HS-27A (cell line): ENCODE measurements at regions not wholly inside any gene's neighbourhood (a gene's known extent, or its start where the extent isn't known, plus 50 kb on each side); places are given as distances from the start of the nearest gene placed in this dataset.

ENCODE experiments used
- DNase-seq: peaks from one replicate; pipeline ENCODE4 v3.0.0-alpha.2; 2012; ENCODE audit warnings: low read depth, missing footprints

DNA sequence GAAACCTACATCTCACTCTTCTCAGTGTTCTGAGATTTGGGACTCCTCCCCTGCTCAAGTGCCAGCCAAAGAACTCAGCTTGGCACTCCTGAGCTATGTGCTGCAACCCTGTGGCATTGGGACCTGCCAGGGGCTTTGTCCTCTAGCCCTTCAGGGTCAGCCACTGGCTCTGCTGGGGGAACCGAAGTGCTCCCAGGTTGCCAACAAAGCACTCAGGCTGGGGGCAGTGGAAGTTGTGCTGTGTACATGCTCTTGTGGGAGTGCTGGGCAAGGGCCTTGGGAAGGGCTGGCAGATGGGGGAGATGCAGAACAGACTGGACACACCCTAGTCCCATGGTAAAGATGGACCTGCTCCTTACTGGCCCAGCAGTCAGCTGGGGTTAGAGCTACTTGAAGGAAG, 498.6 kb downstream of the CAAP1 start:
- no peak for DNase-seq

DNA sequence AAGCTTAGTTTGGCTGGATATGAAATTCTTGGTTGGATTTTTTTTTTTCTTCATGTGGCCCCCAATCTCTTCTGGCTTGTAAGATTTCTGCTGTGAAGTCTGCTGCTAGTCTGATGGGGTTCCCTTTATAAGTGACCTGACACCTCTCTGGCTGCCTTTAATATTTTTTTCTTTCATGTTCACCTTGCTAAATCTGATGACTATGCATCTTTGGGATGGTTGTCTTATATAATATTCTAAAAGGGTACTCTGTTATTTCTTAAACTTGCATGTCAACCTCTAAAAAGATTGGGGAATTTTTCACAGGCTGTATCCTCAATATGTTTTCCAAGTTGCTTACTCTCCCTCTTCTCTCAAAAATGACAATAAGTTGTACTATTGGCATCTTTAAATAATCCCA, 500.0 kb downstream of the CAAP1 start:
- no peak for DNase-seq

DNA sequence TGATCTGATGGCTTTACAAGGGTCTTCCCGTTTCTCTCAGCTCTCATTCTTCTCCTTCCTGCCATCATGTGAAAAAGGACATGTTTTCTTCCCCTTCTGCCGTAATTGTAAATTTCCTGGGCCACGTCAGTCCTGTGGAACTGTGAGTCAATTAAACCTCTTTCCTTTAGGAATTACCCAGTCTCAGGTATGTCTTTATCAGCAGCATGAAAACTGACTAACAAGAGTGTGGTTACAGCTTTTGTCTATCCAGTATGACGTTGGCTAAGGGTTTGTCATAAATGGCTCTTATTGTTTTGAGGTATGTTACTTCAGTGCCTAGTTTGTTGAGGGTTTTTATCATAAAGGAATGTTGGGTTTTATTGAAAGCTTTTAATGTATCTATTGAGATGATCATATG, 501.6 kb downstream of the CAAP1 start:
- DNase-seq = no peak

DNA sequence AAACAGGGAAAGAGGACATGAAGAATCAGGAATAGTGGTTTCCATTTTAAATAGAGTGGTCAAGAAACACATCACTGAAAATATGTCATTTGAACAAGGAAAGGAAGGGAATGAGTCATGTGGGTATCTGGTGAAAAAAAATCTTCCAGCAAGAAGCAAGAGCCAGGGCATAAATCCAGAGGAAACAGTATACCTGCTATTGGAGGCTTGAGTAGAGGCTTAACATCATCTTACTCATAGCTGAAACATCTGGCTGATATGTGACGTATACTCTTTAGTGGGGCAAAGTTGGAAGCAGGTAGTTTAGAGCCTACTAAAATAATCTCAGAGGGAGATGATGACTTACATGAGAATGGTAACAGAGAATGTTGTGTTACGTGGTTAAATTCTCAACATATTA, 517.2 kb downstream of the CAAP1 start:
- DNase-seq = peak; percentile 9

- DNase-seq = no peak
Measured at GRCh38 chr9:26373616-26374015, 519.0 kb downstream of the CAAP1 start.

DNA sequence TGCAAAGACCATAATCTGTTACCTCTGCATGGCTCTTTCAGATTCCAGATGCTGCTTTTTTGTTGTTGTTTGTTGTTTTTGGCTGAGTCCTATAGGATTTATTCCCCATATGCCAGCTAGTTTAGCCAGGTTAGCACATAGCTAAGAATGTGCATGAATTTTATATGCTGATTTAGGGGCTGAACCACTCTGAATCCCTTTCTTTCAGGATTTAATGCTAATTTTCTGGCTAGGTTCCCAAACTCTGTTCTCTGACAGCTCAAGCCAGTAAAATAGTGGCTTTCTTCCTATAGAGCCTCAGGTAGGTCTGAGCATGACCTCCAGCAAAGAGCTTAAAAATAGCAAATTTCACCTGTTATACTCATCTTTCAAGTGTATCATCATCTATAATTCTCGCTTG, 521.4 kb downstream of the CAAP1 start:
- DNase-seq = no peak

GRCh38 chr9:26369093-26369492, 523.5 kb downstream of the CAAP1 start:
- DNase-seq = no peak

GRCh38 chr9:26368241-26368640, 524.4 kb downstream of the CAAP1 start:
- DNase-seq = no peak

DNA sequence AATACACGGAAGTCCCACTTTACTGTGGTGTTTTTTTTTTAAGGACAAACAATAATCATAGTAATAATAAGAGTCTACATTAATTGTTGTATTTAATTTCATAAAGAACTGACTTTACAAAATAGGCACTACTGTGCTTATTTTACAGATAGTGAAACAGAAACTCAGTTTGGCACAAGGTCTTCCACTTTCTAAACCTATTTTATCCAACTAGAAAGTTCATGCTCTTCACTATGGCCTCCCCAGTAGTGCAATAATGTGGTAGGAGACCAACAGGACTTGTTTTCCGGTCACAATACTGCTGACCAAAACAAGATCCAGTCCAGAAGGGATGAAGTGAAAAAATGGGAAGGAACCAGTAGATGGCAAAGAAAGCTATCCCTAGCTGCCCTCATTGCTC, 531.6 kb downstream of the CAAP1 start:
- DNase-seq = no peak

GRCh38 chr9:26358836-26359235, 533.8 kb downstream of the CAAP1 start:
- no peak for DNase-seq

DNA sequence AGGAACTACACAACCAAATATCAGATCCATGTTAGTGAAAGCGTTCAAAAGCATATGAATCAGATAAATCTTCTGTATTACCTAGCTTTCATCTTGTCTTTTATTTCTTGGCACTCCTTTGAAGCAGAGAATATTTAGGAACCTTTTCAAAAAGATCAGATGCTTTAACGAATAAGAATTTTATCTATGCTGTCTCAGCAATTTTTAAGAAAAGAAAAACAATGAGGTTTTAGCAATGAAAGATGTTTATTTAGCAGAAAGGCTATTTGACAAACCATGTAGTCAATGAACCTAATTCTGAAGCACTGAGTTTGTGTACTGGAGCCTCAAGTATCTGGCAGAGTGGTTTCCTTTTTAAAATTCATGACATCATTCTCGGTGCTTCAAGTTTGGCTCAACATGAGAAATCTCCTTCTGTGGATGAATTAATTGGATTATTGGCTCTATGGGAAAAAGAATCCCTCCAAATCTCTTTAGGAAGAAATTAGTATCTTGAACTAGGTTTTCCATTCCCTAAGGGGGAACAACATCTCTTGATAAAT, 534.7 kb downstream of the CAAP1 start:
- no peak for DNase-seq

DNA sequence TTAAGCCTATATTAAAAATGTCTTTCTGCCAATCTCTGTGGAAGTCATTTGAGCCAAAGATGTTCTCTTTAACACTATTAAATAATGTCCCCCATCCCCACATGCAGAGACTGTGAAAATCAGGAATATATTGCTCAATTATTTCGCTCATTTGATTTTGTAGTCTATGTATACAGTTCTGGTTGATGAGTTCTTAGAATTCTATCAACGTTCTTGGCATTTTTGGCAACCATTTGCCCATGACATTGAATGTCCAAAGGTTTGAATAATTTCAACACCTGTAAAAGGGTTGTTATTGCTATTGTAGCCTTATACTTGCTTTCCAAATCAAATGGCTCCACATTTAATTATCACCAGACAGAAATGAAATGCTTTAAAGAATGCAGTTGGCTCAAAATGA, 536.1 kb downstream of the CAAP1 start:
- no peak for DNase-seq

- no peak for DNase-seq
Measured at GRCh38 chr9:26346942-26347477, 545.6 kb downstream of the CAAP1 start.

- no peak for DNase-seq
Measured at GRCh38 chr9:26341545-26341944, 551.1 kb downstream of the CAAP1 start.

GRCh38 chr9:26339796-26340195, 552.8 kb downstream of the CAAP1 start:
- no peak for DNase-seq

GRCh38 chr9:26335116-26335515, 557.5 kb downstream of the CAAP1 start:
- DNase-seq = no peak

- no peak for DNase-seq
Measured at GRCh38 chr9:26334706-26335105, 557.9 kb downstream of the CAAP1 start.

DNA sequence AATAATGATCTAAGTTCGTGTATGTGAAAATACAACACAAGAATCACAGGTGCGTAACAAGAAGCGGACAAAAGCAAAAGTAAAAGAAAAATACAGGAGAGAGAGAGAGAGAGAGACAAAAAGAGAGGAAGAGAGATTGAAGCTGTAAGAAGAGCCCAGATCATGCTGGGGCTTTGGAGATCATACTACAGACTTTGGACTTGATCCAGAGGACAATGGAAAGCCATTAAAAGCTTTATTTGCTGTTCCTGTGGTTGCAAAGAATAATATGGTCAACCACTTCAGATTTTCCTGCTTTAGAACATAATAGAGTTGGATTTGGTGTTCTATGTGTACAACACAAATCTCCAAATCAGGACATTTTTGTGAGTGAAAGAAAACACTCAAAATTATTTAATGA, 561.4 kb downstream of the CAAP1 start:
- no peak for DNase-seq

- DNase-seq = no peak
Measured at GRCh38 chr9:26329974-26330373, 562.6 kb downstream of the CAAP1 start.

DNA sequence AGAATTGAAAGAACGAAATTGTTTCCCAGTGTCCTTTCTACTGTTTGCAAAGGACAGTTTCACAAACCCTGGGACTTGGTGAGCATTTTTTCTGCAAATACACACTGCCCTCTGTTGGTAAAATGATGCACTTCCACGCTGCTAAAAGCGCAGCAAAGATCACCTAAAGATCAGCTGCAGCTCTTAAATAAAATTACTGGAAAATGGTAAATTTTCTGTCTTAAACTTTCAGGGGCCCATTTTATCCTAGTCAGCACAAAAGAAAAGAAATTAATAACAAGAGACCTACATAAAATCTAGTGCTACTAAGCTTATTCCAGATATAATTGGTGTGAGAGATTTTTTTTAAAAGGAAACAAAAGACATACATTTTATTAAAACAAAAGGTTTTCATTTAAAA, 566.0 kb downstream of the CAAP1 start:
- peak; percentile 46 for DNase-seq

DNA sequence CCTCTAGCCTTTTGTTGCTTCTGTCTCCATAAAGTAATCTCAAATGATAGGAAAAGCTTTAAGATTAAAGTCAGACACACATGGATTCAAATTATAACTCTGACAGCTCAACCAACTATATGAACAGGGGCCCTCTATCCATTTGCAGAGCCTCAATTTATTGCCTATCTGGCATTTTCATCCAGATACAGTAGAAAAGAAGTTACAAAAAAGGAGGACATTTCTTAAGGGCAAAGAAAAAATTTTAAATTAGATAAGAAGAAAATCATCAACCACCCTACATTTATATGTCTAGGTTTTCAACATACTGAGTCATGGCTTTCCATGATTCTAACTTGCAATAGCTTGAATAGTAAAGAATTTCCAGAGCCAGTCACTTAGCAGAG, 567.2 kb downstream of the CAAP1 start:
- no peak for DNase-seq

DNA sequence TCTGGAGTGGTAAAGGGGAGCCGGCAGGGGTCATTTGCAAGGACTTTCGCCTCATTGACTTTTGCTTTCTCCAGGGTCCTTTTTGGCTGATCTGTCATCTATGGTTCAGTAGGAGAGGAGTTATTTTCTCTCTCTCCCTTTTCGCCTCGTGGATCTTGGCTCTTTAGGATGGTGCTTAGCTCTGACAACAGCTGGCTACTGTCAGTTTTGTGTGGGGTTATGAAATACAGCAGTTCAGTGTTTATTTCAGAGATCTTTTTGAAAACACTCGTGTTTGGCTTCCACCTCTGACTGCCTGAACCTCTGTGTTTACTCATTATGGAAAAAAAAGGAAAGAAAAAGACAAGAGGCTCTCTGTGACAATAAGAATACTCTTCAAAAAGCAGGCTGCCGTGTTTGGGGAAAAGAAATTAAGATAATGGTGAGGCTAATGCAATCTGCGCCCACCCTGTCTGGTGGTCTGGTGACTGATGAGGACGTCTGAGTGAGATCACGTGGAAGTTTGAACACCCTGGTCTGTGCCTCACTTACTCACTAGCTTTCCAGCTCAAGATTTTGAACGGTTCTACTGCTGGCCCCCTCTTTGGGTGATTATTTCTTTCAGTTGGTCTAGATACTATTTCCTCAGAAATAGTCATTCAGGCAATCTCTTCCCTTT, 567.7 kb downstream of the CAAP1 start:
- DNase-seq = no peak

DNA sequence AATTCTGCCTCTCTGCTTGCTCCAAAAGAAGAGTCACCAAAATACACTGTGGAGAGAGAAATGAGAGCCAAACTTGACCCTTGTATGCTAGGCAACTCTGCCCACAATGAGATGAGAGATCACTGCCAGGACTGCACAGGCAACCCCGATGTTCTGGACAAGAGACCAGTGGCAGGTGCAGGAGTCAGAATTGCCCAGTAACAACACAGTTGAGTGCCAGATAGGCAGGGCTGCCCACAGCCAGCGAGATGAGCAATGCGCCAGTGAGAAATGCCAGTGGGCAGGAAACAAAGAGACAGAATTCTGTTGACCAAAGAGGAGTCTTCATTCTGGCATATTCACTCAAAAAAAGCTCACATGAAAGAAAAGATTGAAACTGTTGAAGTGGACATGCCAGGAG, 570.7 kb downstream of the CAAP1 start:
- DNase-seq = no peak

GRCh38 chr9:26319859-26320258, 572.7 kb downstream of the CAAP1 start:
- DNase-seq = no peak
